ENCODE measurements at regions not wholly inside any gene's neighbourhood (a gene's known extent, or its start where the extent isn't known, plus 50 kb on each side); places are given as distances from the start of the nearest gene placed in this dataset.

- no peak overlapping the region for H3K4me2 ChIP-seq (ENCODE audit: low read length)
- H3F3A ChIP-seq (ENCODE audit: insufficient read depth, low read length, poor library complexity, severe bottlenecking): no peaks in the 10 kb centered on the region
- TF ChIP-seq TAF1 (IDR thresholded peaks at IDR 0.05; ENCODE audit: low read depth): no peak
- no peak overlapping the region for H3K9ac ChIP-seq (ENCODE audit: low read length)
- no peak overlapping the region for H3K27ac ChIP-seq (ENCODE audit: low read length)
- H2AFZ ChIP-seq (ENCODE audit: low read depth, low read length): no peak overlapping the region
- no peaks in the 10 kb centered on the region for H4K20me1 ChIP-seq (ENCODE audit: insufficient read depth)
- no peak overlapping the region for H3K4me3 ChIP-seq (ENCODE audit: low read length)
- H3K27me3 ChIP-seq (ENCODE audit: insufficient read depth, low read depth, low read length): no peaks in the 10 kb centered on the region
- H3K79me2 ChIP-seq (replicated peaks; ENCODE audit: insufficient read depth, low read length): no peaks in the 10 kb centered on the region
- no peaks in the 10 kb centered on the region for H3K36me3 ChIP-seq (ENCODE audit: insufficient read depth, low read length)
- H3K9me3 ChIP-seq (ENCODE audit: low read length): no peaks in the 10 kb centered on the region
- no peaks in the 10 kb centered on the region for H3K9me2 ChIP-seq (ENCODE audit: insufficient read depth, low read length)
Observed at GRCh38 chr1:227451954-227452353, 111.4 kb upstream of the ZNF678 start.

- no peak overlapping the region for H3K9ac ChIP-seq (ENCODE audit: low read length)
- no peak overlapping the region for H3K4me2 ChIP-seq (ENCODE audit: low read length)
- H3K9me2 ChIP-seq (ENCODE audit: insufficient read depth, low read length): no peaks in the 10 kb centered on the region
- no peaks in the 10 kb centered on the region for H4K20me1 ChIP-seq (ENCODE audit: insufficient read depth)
- no peaks in the 10 kb centered on the region for H3K27me3 ChIP-seq (ENCODE audit: insufficient read depth, low read depth, low read length)
- no peaks in the 10 kb centered on the region for H3F3A ChIP-seq (ENCODE audit: insufficient read depth, low read length, poor library complexity, severe bottlenecking)
- TF ChIP-seq TAF1 (IDR thresholded peaks at IDR 0.05; ENCODE audit: low read depth) (no peak), POLR2AphosphoS5 (IDR thresholded peaks at IDR 0.05) (no peak), EP300 (conservative IDR thresholded peaks at IDR 0.05; ENCODE audit: poor library complexity, severe bottlenecking) (no peak), CTCF (IDR thresholded peaks at IDR 0.05; ENCODE audit: poor library complexity, severe bottlenecking) (no peak), RAD21 (conservative IDR thresholded peaks at IDR 0.05) (no peak)
- H3K9me3 ChIP-seq (ENCODE audit: low read length): no peaks in the 10 kb centered on the region
- no peak overlapping the region for H3K4me3 ChIP-seq (ENCODE audit: low read length)
- no peak overlapping the region for H3K27ac ChIP-seq (ENCODE audit: low read length)
- H2AFZ ChIP-seq (ENCODE audit: low read depth, low read length): no peak overlapping the region
- no peaks in the 10 kb centered on the region for H3K36me3 ChIP-seq (ENCODE audit: insufficient read depth, low read length)
- no peaks in the 10 kb centered on the region for H3K79me2 ChIP-seq (replicated peaks; ENCODE audit: insufficient read depth, low read length)
Observed at GRCh38 chr1:227451057-227451456, 112.3 kb upstream of the ZNF678 start.

- Histone ChIP-seq H3K27me3 (ENCODE audit: insufficient read depth, low read depth, low read length) (no peaks in the 10 kb centered on the region), H3K36me3 (ENCODE audit: insufficient read depth, low read length) (no peaks in the 10 kb centered on the region), H3K9ac (ENCODE audit: low read length) (no peak overlapping the region), H3K79me2 (replicated peaks; ENCODE audit: insufficient read depth, low read length) (no peaks in the 10 kb centered on the region), H3K4me3 (ENCODE audit: low read length) (no peak overlapping the region), H3K27ac (ENCODE audit: low read length) (no peak overlapping the region), H3K9me3 (ENCODE audit: low read length) (no peaks in the 10 kb centered on the region), H3K9me2 (ENCODE audit: insufficient read depth, low read length) (no peaks in the 10 kb centered on the region), H3F3A (ENCODE audit: insufficient read depth, low read length, poor library complexity, severe bottlenecking) (no peaks in the 10 kb centered on the region), H2AFZ (ENCODE audit: low read depth, low read length) (no peak overlapping the region), H3K4me2 (ENCODE audit: low read length) (no peak overlapping the region), H4K20me1 (ENCODE audit: insufficient read depth) (no peaks in the 10 kb centered on the region)
- TF ChIP-seq REST (IDR thresholded peaks at IDR 0.05; ENCODE audit: borderline replicate concordance) (no peak), MXI1 (conservative IDR thresholded peaks at IDR 0.05; ENCODE audit: poor library complexity, severe bottlenecking) (no peak), SMC3 (conservative IDR thresholded peaks at IDR 0.05; ENCODE audit: poor library complexity) (no peak), CTCF (IDR thresholded peaks at IDR 0.05; ENCODE audit: poor library complexity, severe bottlenecking) (no peak), POLR2AphosphoS5 (IDR thresholded peaks at IDR 0.05) (no peak), EP300 (conservative IDR thresholded peaks at IDR 0.05; ENCODE audit: poor library complexity, severe bottlenecking) (no peak), EZH2 (IDR thresholded peaks at IDR 0.05; ENCODE audit: borderline replicate concordance, insufficient read depth, low read length, poor library complexity, severe bottlenecking) (no peak), TAF1 (IDR thresholded peaks at IDR 0.05; ENCODE audit: low read depth) (no peak), RAD21 (conservative IDR thresholded peaks at IDR 0.05) (no peak)
Observed at GRCh38 chr1:227450489-227450888, 112.9 kb upstream of the ZNF678 start.

Measured in neural cell (in vitro differentiated cells).